ENCODE measurements at regions not wholly inside any gene's neighbourhood (a gene's known extent, or its start where the extent isn't known, plus 50 kb on each side); places are given as distances from the start of the nearest gene placed in this dataset.

DNA sequence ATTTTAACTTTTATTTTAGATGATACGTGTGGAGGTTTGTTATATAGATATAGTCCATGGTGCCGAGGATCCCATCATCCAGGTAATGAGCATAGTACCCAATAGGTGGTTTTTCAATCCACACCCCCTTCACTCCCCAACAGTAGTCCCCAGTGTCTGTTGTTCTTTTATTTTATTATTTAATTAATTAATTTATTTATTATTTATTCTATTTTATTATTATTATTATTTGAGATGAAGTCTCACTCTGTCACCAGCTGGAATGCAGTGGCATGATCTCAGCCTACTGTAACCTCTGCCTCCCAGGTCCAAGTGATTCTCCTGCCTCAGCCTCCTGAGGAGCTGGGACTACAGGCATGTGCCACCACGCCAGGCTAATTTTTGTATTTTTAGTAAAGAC lies 2086.2 kb downstream of the PCDH9 start:
- H3K9me3 ChIP-seq (ENCODE audit: insufficient read depth, low read depth, low read length): no peaks in the 10 kb centered on the region
- no peak overlapping the region for H2AFZ ChIP-seq (ENCODE audit: low read length)
- H3F3A ChIP-seq (ENCODE audit: low read depth): no peaks in the 10 kb centered on the region
- H3K4me1 ChIP-seq (ENCODE audit: insufficient read depth, low read length, poor library complexity, severe bottlenecking): peaks cover 6% of the 10 kb centered on the region
- no peaks in the 10 kb centered on the region for H3K9me2 ChIP-seq (replicated peaks; ENCODE audit: low read depth, low read length)
- no peak overlapping the region for H3K9ac ChIP-seq (ENCODE audit: low read depth, low read length, poor library complexity, severe bottlenecking)
- H3K4me2 ChIP-seq (ENCODE audit: low read depth, low read length, poor library complexity, severe bottlenecking): no peak overlapping the region
- TF ChIP-seq EZH2phosphoT487 (IDR thresholded peaks at IDR 0.05; ENCODE audit: borderline replicate concordance): no peak
- TF ChIP-seq CTCF (conservative IDR thresholded peaks at IDR 0.05; ENCODE audit: low read length): no peak
- H4K20me1 ChIP-seq (ENCODE audit: insufficient read depth, low read length, poor library complexity, severe bottlenecking): no peaks in the 10 kb centered on the region
- H3K4me3 ChIP-seq (ENCODE audit: low read length, poor library complexity, severe bottlenecking): no peak overlapping the region
- H3K79me2 ChIP-seq (ENCODE audit: insufficient read depth, low read length): no peaks in the 10 kb centered on the region
- no peaks in the 10 kb centered on the region for H3K36me3 ChIP-seq (ENCODE audit: insufficient read depth, low read length)
- no peaks in the 10 kb centered on the region for H3K27me3 ChIP-seq (ENCODE audit: insufficient read depth, low read length, poor library complexity, severe bottlenecking)

GRCh38 chr13:65133094-65133493 lies 2097.0 kb downstream of the PCDH9 start:
- no peaks in the 10 kb centered on the region for H3K27me3 ChIP-seq (ENCODE audit: insufficient read depth, low read length, poor library complexity, severe bottlenecking)
- no peak overlapping the region for H3K9ac ChIP-seq (ENCODE audit: low read depth, low read length, poor library complexity, severe bottlenecking)
- no peaks in the 10 kb centered on the region for H3K9me3 ChIP-seq (ENCODE audit: insufficient read depth, low read depth, low read length)
- TF ChIP-seq CTCF (conservative IDR thresholded peaks at IDR 0.05; ENCODE audit: low read length) (no peak), EZH2phosphoT487 (IDR thresholded peaks at IDR 0.05; ENCODE audit: borderline replicate concordance) (no peak)
- no peaks in the 10 kb centered on the region for H3K9me2 ChIP-seq (replicated peaks; ENCODE audit: low read depth, low read length)
- no peaks in the 10 kb centered on the region for H3K36me3 ChIP-seq (ENCODE audit: insufficient read depth, low read length)
- H3F3A ChIP-seq (ENCODE audit: low read depth): no peaks in the 10 kb centered on the region
- no peaks in the 10 kb centered on the region for H3K4me1 ChIP-seq (ENCODE audit: insufficient read depth, low read length, poor library complexity, severe bottlenecking)
- no peak overlapping the region for H3K4me3 ChIP-seq (ENCODE audit: low read length, poor library complexity, severe bottlenecking)
- no peaks in the 10 kb centered on the region for H3K79me2 ChIP-seq (ENCODE audit: insufficient read depth, low read length)
- no peak overlapping the region for H3K4me2 ChIP-seq (ENCODE audit: low read depth, low read length, poor library complexity, severe bottlenecking)
- no peak overlapping the region for H2AFZ ChIP-seq (ENCODE audit: low read length)
- H4K20me1 ChIP-seq (ENCODE audit: insufficient read depth, low read length, poor library complexity, severe bottlenecking): no peaks in the 10 kb centered on the region

GRCh38 chr13:65125236-65125635 lies 2104.9 kb downstream of the PCDH9 start:
- no peaks in the 10 kb centered on the region for H3K27me3 ChIP-seq (ENCODE audit: insufficient read depth, low read length, poor library complexity, severe bottlenecking)
- no peaks in the 10 kb centered on the region for H4K20me1 ChIP-seq (ENCODE audit: insufficient read depth, low read length, poor library complexity, severe bottlenecking)
- no peak overlapping the region for H2AFZ ChIP-seq (ENCODE audit: low read length)
- no peaks in the 10 kb centered on the region for H3K79me2 ChIP-seq (ENCODE audit: insufficient read depth, low read length)
- no peak overlapping the region for H3K4me3 ChIP-seq (ENCODE audit: low read length, poor library complexity, severe bottlenecking)
- H3K9me2 ChIP-seq (replicated peaks; ENCODE audit: low read depth, low read length): no peaks in the 10 kb centered on the region; the same call in 1 of the 2 replicates
- H3K4me2 ChIP-seq (ENCODE audit: low read depth, low read length, poor library complexity, severe bottlenecking): no peak overlapping the region
- no peaks in the 10 kb centered on the region for H3K9me3 ChIP-seq (ENCODE audit: insufficient read depth, low read depth, low read length)
- no peaks in the 10 kb centered on the region for H3F3A ChIP-seq (ENCODE audit: low read depth)
- TF ChIP-seq EZH2phosphoT487 (IDR thresholded peaks at IDR 0.05; ENCODE audit: borderline replicate concordance): no peak
- no peaks in the 10 kb centered on the region for H3K36me3 ChIP-seq (ENCODE audit: insufficient read depth, low read length)
- no peaks in the 10 kb centered on the region for H3K4me1 ChIP-seq (ENCODE audit: insufficient read depth, low read length, poor library complexity, severe bottlenecking)
- no peak overlapping the region for H3K9ac ChIP-seq (ENCODE audit: low read depth, low read length, poor library complexity, severe bottlenecking)

DNA sequence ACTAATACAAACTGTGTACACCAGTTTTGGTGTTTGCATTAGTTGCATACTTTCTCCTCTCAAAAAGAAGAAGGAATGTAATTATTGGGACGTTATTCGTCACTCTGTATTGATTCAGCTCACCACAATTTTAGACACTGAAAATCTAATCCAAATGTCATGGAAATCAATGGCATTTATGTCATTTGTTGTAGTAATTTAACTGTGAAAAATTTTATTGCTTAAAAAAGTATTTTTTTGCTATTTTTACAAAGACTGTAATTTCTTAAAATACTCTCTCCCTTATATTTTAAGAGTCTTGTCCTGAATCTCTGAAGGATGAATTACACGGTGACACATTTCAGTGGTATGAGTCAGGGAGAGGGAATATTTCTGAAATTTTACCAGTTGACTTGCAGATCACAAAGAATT lies 2117.6 kb downstream of the PCDH9 start:
- no peak overlapping the region for H3K4me2 ChIP-seq (ENCODE audit: low read depth, low read length, poor library complexity, severe bottlenecking)

More for the DNA sequence above, 2117.6 kb downstream of the PCDH9 start:
- H3F3A ChIP-seq (ENCODE audit: low read depth): no peaks in the 10 kb centered on the region
- H3K4me3 ChIP-seq (ENCODE audit: low read length, poor library complexity, severe bottlenecking): no peak overlapping the region
- no peaks in the 10 kb centered on the region for H3K4me1 ChIP-seq (ENCODE audit: insufficient read depth, low read length, poor library complexity, severe bottlenecking)
- no peaks in the 10 kb centered on the region; the same call in 1 of the 2 replicates for H3K9me3 ChIP-seq (ENCODE audit: insufficient read depth, low read depth, low read length)
- TF ChIP-seq EZH2phosphoT487 (IDR thresholded peaks at IDR 0.05; ENCODE audit: borderline replicate concordance) (no peak), CTCF (conservative IDR thresholded peaks at IDR 0.05; ENCODE audit: low read length) (no peak)
- H3K27me3 ChIP-seq (ENCODE audit: insufficient read depth, low read length, poor library complexity, severe bottlenecking): no peaks in the 10 kb centered on the region
- H3K9me2 ChIP-seq (replicated peaks; ENCODE audit: low read depth, low read length): no peaks in the 10 kb centered on the region
- no peak overlapping the region for H3K9ac ChIP-seq (ENCODE audit: low read depth, low read length, poor library complexity, severe bottlenecking)
- no peaks in the 10 kb centered on the region for H3K36me3 ChIP-seq (ENCODE audit: insufficient read depth, low read length)
- no peak overlapping the region for H2AFZ ChIP-seq (ENCODE audit: low read length)
- no peaks in the 10 kb centered on the region for H4K20me1 ChIP-seq (ENCODE audit: insufficient read depth, low read length, poor library complexity, severe bottlenecking)
- H3K79me2 ChIP-seq (ENCODE audit: insufficient read depth, low read length): no peaks in the 10 kb centered on the region

Measured in Loucy (cell line).